DOHH2 (cell line): ENCODE measurements at regions not wholly inside any gene's neighbourhood (a gene's known extent, or its start where the extent isn't known, plus 50 kb on each side); places are given as distances from the start of the nearest gene placed in this dataset.

ENCODE experiments used
- H3F3A ChIP-seq: fragments of 200-600 bp; sonication (generic), shearing (Covaris generic); 2 replicates; pipeline ENCODE4 v1.6.0; 2016; ENCODE audit warnings: antibody characterized with exemption, mild to moderate bottlenecking; ENCODE audit not compliant: control insufficient read depth, insufficient read depth
- H3K27ac ChIP-seq: fragments of 200-600 bp; sonication (generic); 2 replicates; pipeline ENCODE4 v1.5.1; 2014; ENCODE audit warnings: low read depth, mild to moderate bottlenecking, low read length, moderate library complexity
- H3K27me3 ChIP-seq: fragments of 200-600 bp; sonication (generic); 2 replicates; pipeline ENCODE4 v1.6.1; 2014; ENCODE audit warnings: mild to moderate bottlenecking, low read length, mixed read lengths; ENCODE audit not compliant: control insufficient read depth
- H3K36me3 ChIP-seq: fragments of 200-600 bp; sonication (generic); 2 replicates; pipeline ENCODE4 v1.6.1; 2014; ENCODE audit warnings: mild to moderate bottlenecking, low read length, moderate library complexity, mixed read lengths; ENCODE audit not compliant: control insufficient read depth
- H3K4me1 ChIP-seq: fragments of 200-600 bp; sonication (generic); 2 replicates; pipeline ENCODE4 v1.6.1; 2014; ENCODE audit warnings: mild to moderate bottlenecking, low read length, mixed read lengths; ENCODE audit not compliant: control insufficient read depth
- H3K4me2 ChIP-seq: fragments of 200-600 bp; sonication (generic); 2 replicates; pipeline ENCODE4 v1.6.0; 2014; ENCODE audit warnings: mild to moderate bottlenecking, low read length, moderate library complexity
- H3K4me3 ChIP-seq: fragments of 200-600 bp; sonication (generic); 2 replicates; pipeline ENCODE4 v1.5.1; 2014; ENCODE audit warnings: mild to moderate bottlenecking, low read length, mixed read lengths
- H3K79me2 ChIP-seq: fragments of 200-600 bp; sonication (generic); 2 replicates; pipeline ENCODE4 v1.6.1; 2014; ENCODE audit warnings: mild to moderate bottlenecking, low read length, mixed read lengths; ENCODE audit not compliant: control insufficient read depth
- H3K9me2 ChIP-seq: fragments of 200-600 bp; sonication (generic); replicated peaks from 2 replicates; pipeline ENCODE4 v1.6.1; 2014; ENCODE audit warnings: mild to moderate bottlenecking, low read length, mixed read lengths; ENCODE audit not compliant: control insufficient read depth
- H3K9me3 ChIP-seq: fragments of 200-600 bp; sonication (generic); 2 replicates; pipeline ENCODE4 v1.6.1; 2014; ENCODE audit warnings: antibody characterized with exemption, low read length, mixed read lengths; ENCODE audit not compliant: control insufficient read depth, insufficient read depth
- H4K20me1 ChIP-seq: fragments of 200-600 bp; sonication (generic); 2 replicates; pipeline ENCODE4 v1.6.0; 2014; ENCODE audit warnings: low read depth, mild to moderate bottlenecking, antibody characterized with exemption, low read length, moderate library complexity; ENCODE audit not compliant: control insufficient read depth, insufficient read depth
- EZH2phosphoT487 ChIP-seq: fragments of 200-600 bp; sonication (generic); IDR thresholded peaks from 2 replicates; pipeline ENCODE4 v1.6.1; 2017; ENCODE audit warnings: borderline replicate concordance, mild to moderate bottlenecking, antibody characterized with exemption, low read length, moderate library complexity, mixed read lengths
- TF ChIP-seq, protein P1 (sequence below): fragments of 200-600 bp; sonication (generic); IDR thresholded peaks from one replicate; pipeline ENCODE4 v1.5.1; 2014; ENCODE audit warnings: antibody characterized with exemption, mild to moderate bottlenecking, low read depth, low read length; ENCODE audit not compliant: poor library complexity, severe bottlenecking

DNA sequence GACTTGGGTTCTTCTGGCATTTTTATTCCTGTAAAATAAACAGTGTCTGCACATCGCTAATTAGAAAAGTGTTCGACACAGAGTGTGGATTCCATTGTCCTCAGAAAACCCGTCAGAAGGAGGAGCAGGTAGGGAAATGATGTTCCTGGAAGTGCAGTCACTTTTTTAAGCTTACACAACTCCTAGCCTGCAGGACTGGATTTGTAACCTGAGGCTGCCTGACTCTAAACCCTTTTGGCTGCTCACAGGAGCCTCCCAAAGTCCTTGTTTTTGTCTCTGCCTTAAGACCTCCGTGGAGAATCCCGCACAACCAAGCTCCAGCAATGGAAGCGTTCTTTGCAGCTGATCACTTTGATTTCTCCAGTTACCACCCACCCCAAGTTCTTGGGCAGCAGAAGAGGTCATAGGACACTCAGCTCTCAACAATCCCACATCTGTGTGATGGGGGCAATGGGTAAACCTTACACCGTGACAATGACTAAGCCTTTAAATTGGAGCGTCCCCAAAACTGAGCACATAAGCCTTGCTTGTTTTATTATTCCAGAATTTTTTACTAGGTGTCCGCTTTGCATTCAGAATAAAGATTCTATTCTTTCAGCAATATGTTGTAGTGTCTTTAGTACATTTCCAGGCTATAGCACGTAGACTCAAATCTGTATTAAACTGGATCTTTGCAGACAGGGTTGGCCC lies 227.9 kb downstream of the TBXT start:
- H3K9me3 ChIP-seq, result no peaks in the 10 kb centered on the region
- H3K4me2 ChIP-seq, result no peak overlapping the region
- H3K4me3 ChIP-seq, result no peak overlapping the region
- H3K27ac ChIP-seq, result no peak overlapping the region
- no peaks in the 10 kb centered on the region for H3K79me2 ChIP-seq
- no peak for TF ChIP-seq EZH2phosphoT487
- TF ChIP-seq, protein P1, sequence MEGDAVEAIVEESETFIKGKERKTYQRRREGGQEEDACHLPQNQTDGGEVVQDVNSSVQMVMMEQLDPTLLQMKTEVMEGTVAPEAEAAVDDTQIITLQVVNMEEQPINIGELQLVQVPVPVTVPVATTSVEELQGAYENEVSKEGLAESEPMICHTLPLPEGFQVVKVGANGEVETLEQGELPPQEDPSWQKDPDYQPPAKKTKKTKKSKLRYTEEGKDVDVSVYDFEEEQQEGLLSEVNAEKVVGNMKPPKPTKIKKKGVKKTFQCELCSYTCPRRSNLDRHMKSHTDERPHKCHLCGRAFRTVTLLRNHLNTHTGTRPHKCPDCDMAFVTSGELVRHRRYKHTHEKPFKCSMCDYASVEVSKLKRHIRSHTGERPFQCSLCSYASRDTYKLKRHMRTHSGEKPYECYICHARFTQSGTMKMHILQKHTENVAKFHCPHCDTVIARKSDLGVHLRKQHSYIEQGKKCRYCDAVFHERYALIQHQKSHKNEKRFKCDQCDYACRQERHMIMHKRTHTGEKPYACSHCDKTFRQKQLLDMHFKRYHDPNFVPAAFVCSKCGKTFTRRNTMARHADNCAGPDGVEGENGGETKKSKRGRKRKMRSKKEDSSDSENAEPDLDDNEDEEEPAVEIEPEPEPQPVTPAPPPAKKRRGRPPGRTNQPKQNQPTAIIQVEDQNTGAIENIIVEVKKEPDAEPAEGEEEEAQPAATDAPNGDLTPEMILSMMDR, result no peak
- no peaks in the 10 kb centered on the region for H3K9me2 ChIP-seq
- H3K27me3 ChIP-seq, result peaks cover 2% of the 10 kb centered on the region; the same call in 1 of the 2 replicates
- H4K20me1 ChIP-seq, result no peaks in the 10 kb centered on the region
- H3K4me1 ChIP-seq, result no peaks in the 10 kb centered on the region
- no peaks in the 10 kb centered on the region for H3F3A ChIP-seq
- no peaks in the 10 kb centered on the region for H3K36me3 ChIP-seq

DNA sequence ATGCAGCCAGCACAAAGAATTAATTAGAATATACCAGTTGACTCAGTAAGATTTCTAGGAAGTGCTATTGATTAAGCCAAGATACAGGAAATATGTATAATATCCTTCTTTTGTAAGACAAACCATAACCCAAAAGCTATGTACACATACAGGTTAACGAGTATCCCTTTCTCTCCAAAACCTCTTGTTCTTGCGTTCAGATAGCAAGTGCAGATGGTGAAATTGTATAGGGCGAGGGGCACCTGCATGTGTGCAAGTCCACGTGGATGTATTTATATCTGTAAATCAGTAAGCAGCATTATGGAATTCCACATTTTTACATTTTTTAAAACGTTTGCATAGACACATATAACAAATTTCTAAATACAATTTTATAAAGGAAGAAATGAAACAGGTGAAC lies 228.6 kb downstream of the TBXT start:
- Histone ChIP-seq H3K27ac (no peak overlapping the region), H3K4me1 (no peaks in the 10 kb centered on the region), H3K9me3 (no peaks in the 10 kb centered on the region), H3K4me3 (no peak overlapping the region), H3K9me2 (no peaks in the 10 kb centered on the region), H3K36me3 (no peaks in the 10 kb centered on the region), H3K79me2 (no peaks in the 10 kb centered on the region), H4K20me1 (no peaks in the 10 kb centered on the region), H3K27me3 (peaks cover 2% of the 10 kb centered on the region; the same call in 1 of the 2 replicates), H3F3A (no peaks in the 10 kb centered on the region), H3K4me2 (no peak overlapping the region)
- no peak for TF ChIP-seq EZH2phosphoT487
- TF ChIP-seq, protein P1, result no peak

DNA sequence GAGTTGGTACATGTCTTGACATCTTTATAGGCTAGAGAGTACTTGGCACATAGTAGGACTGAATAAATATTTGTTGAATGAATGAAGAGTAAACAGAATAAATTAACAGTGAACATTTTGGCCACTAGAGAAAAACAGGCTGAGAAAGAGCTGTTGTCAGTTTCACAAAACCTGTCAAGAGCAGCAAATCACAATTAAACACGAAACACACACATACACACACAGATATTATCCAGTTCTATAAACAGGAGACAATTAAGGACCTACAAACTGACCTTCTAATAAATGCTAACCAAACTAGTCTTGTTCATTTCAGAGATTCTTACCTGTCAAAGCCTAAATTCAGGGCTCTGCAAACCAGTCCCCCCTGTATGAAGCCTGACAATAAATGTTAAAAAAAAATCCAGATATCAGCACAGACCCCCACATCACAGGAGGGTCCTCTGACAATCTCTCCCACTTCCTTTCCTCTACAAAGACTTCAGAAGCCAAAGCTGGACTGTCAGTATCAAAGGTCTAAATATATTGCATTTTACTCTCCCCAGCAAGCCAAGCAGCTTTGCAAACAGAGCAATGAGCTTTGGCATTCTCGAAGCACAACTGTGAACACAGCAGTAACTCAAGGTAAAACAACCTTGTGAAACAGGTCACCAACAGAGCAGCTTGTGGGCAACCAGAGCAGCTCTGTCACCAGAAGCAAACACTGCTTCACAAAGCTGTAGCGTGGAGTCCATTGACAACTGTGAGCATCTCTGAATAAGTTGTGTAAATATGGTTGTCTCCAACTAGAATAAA lies 229.9 kb downstream of the TBXT start:
- H3F3A ChIP-seq, result no peaks in the 10 kb centered on the region
- no peak overlapping the region for H3K4me3 ChIP-seq
- H3K4me1 ChIP-seq, result no peaks in the 10 kb centered on the region
- no peak overlapping the region for H3K4me2 ChIP-seq
- H3K27ac ChIP-seq, result no peak overlapping the region
- no peaks in the 10 kb centered on the region for H3K79me2 ChIP-seq
- no peaks in the 10 kb centered on the region for H3K9me3 ChIP-seq
- peaks cover 2% of the 10 kb centered on the region; the same call in 1 of the 2 replicates for H3K27me3 ChIP-seq
- H3K9me2 ChIP-seq, result no peaks in the 10 kb centered on the region
- no peak for TF ChIP-seq EZH2phosphoT487
- TF ChIP-seq, protein P1, result no peak
- H4K20me1 ChIP-seq, result no peaks in the 10 kb centered on the region
- H3K36me3 ChIP-seq, result no peaks in the 10 kb centered on the region
